Kidney (tissue), 13 donors: ENCODE measurements at regions not wholly inside any gene's neighbourhood (a gene's known extent, or its start where the extent isn't known, plus 50 kb on each side); places are given as distances from the start of the nearest gene placed in this dataset.
A peak's percentile ranks its signal among the peaks of the same experiment; 100 is the strongest.

ENCODE experiments used
- DNase-seq, 5 donors: peaks; one replicate each; pipeline ENCODE4 v3.0.0-alpha.2; 2013 to 2020
- FAIRE-seq: peaks from 2 replicates; lab custom pipeline; 2012; peaks lifted over from hg19 to GRCh38; lab: Jason Lieb, UNC
- H3K27ac ChIP-seq, 2 donors: one replicate each; pipeline ENCODE4 v1.7.0; 2013; ENCODE audit warnings: low read depth in 2 of 2, low read length in 2 of 2, inconsistent platforms in 1 of 2
- H3K27me3 ChIP-seq: one replicate; pipeline ENCODE4 v1.7.1; 2013; ENCODE audit warnings: low read length, inconsistent platforms; ENCODE audit not compliant: control insufficient read depth, insufficient read depth
- H3K36me3 ChIP-seq, 3 donors: one replicate each; pipeline versions ENCODE4 v1.7.0 to v1.7.1; 2013; ENCODE audit warnings: low read length in 3 of 3, control low read depth in 1 of 3, inconsistent platforms in 1 of 3; ENCODE audit not compliant: insufficient read depth in 3 of 3, control insufficient read depth in 2 of 3
- H3K4me1 ChIP-seq, 3 donors: one replicate each; pipeline versions ENCODE4 v1.7.0 to v1.7.1; 2013; ENCODE audit warnings: low read length in 3 of 3, inconsistent platforms in 1 of 3, low read depth in 1 of 3; ENCODE audit not compliant: control insufficient read depth in 2 of 3, insufficient read depth in 2 of 3
- H3K4me3 ChIP-seq, 3 donors: one replicate each; pipeline versions ENCODE4 v1.7.0 to v1.8.1; 2013; ENCODE audit warnings: low read length in 3 of 3, control low read depth in 1 of 3, inconsistent platforms in 1 of 3
- H3K9ac ChIP-seq, 3 donors: one replicate each; pipeline versions ENCODE4 v1.7.0 to v1.7.1; 2013; ENCODE audit warnings: low read length in 3 of 3, control low read depth in 1 of 3, inconsistent platforms in 1 of 3
- H3K9me3 ChIP-seq, 3 donors: one replicate each; pipeline versions ENCODE4 v1.7.0 to v1.7.1; 2013; ENCODE audit warnings: low read length in 3 of 3, control low read depth in 1 of 3, inconsistent platforms in 1 of 3; ENCODE audit not compliant: control insufficient read depth in 2 of 3, insufficient read depth in 1 of 3
- intact Hi-C: fragments of 100-400 bp; cut with DNase I; formaldehyde crosslinking; loops from one replicate; pipeline ENCODE4 v1.11.1; 2022
- TF ChIP-seq, protein P1 (sequence below): IDR thresholded peaks from 3 replicates; pipeline ENCODE4 v1.5.1; 2012; ENCODE audit warnings: mild to moderate bottlenecking, moderate library complexity, borderline replicate concordance; ENCODE audit not compliant: insufficient read depth; ENCODE audit errors: extremely low read depth
- donor health status: control.
- donor health status: control.
- donor health status: control.
- donor health status: control.
- donor health status: control.
- donor health status: DM: yes; HTN: yes; CAD: no.
- donor health status: Normal renal cell carcinoma (clear cell type).

DNA sequence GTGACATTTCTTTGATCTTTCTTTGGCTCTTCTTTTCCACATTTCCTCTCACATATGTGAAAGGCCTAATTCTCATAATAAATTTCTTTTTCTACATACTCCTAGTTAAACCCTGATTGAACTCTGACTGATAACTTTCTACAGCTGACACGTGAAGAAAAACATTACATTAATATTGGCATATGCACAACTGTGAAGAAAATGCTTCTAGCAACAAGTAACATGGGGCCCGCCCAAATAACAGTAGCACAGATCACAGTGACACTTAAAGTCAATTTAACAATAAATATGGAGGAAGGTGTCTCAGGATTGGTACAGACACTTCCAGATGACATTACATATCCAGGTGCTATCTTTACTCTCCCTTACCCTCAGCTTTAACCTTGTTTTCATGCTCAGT, 317.6 kb upstream of the ZNF385D start:
- TF ChIP-seq, protein P1, sequence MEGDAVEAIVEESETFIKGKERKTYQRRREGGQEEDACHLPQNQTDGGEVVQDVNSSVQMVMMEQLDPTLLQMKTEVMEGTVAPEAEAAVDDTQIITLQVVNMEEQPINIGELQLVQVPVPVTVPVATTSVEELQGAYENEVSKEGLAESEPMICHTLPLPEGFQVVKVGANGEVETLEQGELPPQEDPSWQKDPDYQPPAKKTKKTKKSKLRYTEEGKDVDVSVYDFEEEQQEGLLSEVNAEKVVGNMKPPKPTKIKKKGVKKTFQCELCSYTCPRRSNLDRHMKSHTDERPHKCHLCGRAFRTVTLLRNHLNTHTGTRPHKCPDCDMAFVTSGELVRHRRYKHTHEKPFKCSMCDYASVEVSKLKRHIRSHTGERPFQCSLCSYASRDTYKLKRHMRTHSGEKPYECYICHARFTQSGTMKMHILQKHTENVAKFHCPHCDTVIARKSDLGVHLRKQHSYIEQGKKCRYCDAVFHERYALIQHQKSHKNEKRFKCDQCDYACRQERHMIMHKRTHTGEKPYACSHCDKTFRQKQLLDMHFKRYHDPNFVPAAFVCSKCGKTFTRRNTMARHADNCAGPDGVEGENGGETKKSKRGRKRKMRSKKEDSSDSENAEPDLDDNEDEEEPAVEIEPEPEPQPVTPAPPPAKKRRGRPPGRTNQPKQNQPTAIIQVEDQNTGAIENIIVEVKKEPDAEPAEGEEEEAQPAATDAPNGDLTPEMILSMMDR = no peak
- Histone ChIP-seq H3K4me3 (no peak overlapping the region), H3K27me3 (no peaks in the 10 kb centered on the region), H3K27ac (no peak overlapping the region), H3K9ac (no peak overlapping the region), H3K36me3 (no peaks in the 10 kb centered on the region), H3K4me1 (no peaks in the 10 kb centered on the region), H3K9me3 (no peaks in the 10 kb centered on the region)
- intact Hi-C loops = no loop called here
- no peak for FAIRE-seq
- DNase-seq = no peak

DNA sequence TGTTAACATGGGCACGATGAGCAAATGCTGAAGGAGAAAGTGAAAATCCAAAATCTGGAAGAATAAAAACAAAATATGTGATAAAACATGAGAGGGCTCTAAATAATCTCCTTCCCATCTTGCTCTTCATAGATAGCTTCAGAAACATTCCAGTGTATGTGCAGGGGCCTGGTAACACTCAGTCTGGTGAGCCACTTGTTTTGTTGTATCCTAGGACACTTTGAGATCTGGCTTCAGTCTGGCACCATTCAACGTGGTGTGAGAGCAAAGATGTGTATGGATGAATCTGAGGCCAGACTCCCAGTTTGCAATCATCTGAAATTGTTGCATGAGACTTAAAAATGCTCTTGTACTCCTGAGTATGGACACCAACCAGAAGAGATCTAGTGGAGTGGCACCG, 337.2 kb upstream of the ZNF385D start:
- no peaks in the 10 kb centered on the region for H3K36me3 ChIP-seq
- no peak overlapping the region for H3K9ac ChIP-seq
- no peak for DNase-seq
- H3K4me3 ChIP-seq = no peak overlapping the region
- no peaks in the 10 kb centered on the region for H3K9me3 ChIP-seq
- no peaks in the 10 kb centered on the region for H3K27me3 ChIP-seq
- no peaks in the 10 kb centered on the region for H3K4me1 ChIP-seq
- FAIRE-seq = no peak
- H3K27ac ChIP-seq = no peak overlapping the region
- intact Hi-C loops = no loop called here
- TF ChIP-seq, protein P1 = no peak

DNA sequence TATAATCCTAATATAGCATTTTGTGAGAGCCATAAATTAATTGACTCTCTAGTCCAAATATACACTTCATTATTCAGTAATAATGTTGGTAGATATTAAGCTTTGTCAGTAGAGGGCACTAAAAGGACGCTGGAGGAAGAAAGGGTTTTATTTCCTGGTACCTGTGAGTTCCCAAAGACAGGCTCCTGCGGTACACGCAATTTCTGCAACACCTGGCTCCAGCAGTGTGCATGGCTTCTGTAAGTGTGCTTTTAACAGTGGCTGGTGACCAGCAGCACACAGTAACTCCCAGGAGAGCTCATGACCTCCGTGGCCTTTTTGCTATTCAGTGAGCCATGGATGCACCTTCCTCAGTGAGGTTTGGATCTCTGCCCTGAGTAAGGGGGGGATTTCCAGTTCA, 338.3 kb upstream of the ZNF385D start:
- no peak overlapping the region for H3K27ac ChIP-seq
- no peaks in the 10 kb centered on the region for H3K36me3 ChIP-seq
- no peak overlapping the region for H3K9ac ChIP-seq
- H3K9me3 ChIP-seq = no peaks in the 10 kb centered on the region
- DNase-seq = peak; percentile 11 to 50 (median 36)
- FAIRE-seq = no peak
- H3K4me1 ChIP-seq = no peaks in the 10 kb centered on the region
- intact Hi-C loops = no loop called here
- TF ChIP-seq, protein P1 = peak; percentile 41
- H3K4me3 ChIP-seq = no peak overlapping the region
- no peaks in the 10 kb centered on the region for H3K27me3 ChIP-seq

DNA sequence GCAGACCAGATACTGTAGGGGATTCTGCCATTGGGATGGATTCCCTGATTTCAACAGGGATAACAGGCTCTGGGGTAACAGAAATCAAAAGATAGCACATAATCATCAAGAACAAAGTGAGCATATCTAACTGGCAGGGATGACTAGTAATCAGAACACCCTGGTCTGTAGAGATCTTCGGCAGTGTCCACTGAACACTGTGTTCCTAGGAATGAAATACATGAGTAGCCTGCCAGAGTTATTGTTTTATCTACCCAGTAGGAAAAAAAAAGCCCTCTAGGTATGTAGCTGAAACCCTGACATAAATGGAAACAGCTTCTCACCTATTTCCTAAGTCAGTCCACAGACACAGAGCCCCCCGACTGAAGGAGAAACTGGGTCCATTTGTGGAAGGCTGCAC, 340.3 kb upstream of the ZNF385D start:
- no peak overlapping the region for H3K27ac ChIP-seq
- H3K36me3 ChIP-seq = no peaks in the 10 kb centered on the region
- no peaks in the 10 kb centered on the region for H3K27me3 ChIP-seq
- no peak overlapping the region for H3K9ac ChIP-seq
- no peak for FAIRE-seq
- no peak for DNase-seq
- no peaks in the 10 kb centered on the region for H3K9me3 ChIP-seq
- intact Hi-C loops = no loop called here
- no peaks in the 10 kb centered on the region for H3K4me1 ChIP-seq
- TF ChIP-seq, protein P1 = no peak
- no peak overlapping the region for H3K4me3 ChIP-seq
